NCI-H2171 (cell line): ENCODE measurements at regions not wholly inside any gene's neighbourhood (a gene's known extent, or its start where the extent isn't known, plus 50 kb on each side); places are given as distances from the start of the nearest gene placed in this dataset.
"Not testable (repeated sequence)": the region's sequence is repeated elsewhere in the genome, so short reads cannot be mapped to it uniquely, and the experiment has no call there.

Experiments used
- DNase-seq: peaks from one replicate; lab custom pipeline; 2025; lab: John Stamatoyannopoulos, UW

DNA sequence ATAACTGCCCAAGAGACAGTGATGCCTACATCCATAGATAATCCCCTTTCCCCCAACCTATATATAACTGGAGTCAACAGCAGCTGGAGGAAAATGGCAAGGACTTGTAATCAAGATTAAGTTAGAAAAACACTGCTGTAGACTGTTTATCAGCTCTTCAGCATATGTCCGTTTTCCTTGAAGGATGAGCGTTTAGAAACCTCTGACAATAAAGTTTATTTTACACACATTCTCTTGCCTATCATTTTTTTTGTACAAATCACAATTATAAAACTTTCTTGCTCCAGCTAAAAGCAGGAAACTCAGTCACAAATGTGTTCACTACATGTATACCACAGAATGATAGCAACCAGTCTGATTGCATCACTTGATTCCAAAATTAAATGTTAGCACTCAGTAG is 50.8 kb downstream of the PPIAL4G start:
- not testable (repeated sequence) for DNase-seq

DNA sequence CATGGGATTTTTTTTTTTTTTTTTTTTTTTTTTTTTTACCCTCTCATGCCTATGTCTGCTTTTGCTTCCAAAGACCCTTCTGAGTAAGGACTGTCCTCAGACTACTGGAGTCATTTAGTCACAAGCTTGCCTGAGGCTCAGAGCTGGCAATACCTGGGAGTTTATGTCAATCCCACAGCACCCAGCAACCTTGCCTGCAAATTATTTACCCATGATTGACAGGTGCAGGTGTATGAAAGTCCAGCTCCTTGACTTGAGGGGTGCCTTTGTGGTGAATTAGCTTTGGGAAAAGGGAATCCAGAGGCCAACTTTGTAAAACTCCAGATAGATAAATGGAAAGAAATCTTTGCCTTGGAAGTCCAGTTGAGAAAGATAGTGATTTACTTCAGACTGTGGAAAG is 53.2 kb downstream of the PPIAL4G start:
- not testable (repeated sequence) for DNase-seq

DNA sequence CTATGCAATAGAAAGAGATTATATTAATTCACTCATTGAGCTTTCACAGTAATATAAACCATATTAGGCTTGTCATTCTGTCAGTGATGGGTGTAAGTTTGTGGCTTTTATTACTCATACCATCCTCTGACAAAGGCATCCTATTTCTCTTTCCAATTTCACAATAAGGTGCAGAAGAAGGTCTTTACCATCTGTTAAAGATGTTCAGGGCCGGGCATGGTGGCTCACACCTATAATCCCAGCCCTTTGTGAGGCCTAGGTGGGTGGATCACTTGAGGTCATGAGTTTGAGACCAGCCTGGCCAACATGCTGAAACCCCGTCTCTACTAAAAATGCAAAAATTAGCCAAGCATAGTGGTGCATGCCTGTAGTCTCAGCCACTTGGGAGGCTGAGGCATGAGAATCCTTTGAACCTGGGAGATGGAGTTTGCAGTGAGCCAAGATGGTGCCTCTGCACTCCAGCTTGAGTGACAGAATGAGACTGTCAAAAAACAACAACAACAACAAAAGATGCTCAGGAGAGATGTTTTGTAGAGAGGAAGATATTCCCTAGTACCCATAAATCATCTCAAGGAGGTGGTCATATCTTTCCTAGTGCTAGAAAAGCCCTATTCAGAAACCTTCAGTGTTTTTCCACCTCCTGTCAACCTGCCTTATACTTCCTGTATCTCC is 56.0 kb downstream of the PPIAL4G start:
- not testable (repeated sequence) for DNase-seq

DNA sequence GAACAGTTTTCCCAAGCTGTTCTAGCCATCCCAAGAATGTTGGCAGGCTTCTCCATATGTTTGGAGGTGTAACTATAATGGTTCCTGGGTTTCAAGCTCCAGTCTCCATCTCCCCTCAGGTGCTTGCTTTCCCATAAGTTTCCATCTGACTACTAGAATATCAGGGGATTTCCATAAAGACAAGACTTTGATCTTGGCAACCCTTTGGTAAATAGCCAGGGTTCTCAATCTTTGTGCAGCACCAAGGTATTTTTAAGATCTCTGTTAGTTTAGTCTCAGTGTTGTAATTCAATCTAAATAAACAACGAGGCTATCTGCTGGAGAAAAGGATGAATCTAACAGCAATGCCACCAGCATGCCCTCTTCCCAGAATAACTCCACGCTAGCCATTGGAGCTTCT is 56.7 kb downstream of the PPIAL4G start:
- DNase-seq = not testable (repeated sequence)

DNA sequence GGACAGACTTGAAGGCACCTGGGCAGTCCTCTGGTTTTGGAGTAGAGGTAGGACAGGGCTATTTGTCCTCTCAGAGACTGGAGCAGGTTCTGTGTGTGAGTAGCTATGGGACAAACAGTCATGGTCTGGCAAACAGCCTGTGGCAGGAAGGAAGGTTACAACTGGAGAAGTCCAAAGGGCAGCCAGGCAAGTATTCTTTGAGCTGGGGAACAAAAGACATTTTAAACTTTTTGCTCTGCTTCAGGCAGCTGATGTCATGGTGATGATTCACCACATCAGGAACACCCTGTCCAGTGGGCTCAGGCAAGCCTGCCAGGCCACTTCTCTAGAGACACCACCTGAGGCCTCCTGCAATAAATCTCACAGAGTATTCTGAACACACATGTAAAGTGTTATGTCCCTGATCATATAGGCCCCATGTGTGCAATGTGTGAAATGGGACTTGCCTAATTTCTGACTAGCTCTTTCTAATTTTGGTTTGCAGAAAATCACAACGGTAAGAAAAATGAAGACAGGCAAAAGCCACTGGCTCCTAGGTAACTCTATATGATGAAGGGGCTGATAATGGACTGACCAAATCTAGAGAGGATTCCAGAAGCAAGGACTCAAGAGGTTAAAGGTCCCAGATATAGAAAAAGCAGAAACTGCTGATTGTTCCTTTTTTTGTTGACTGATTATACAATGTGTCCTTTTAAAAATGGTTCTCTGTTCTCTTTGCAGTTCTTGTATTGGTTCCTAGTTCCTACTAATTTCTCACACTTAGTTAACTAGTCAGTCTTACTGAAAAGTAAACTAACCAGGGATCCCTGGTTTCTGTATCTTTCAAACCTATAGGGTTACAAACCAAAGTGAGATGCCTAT is 58.7 kb downstream of the PPIAL4G start:
- DNase-seq = not testable (repeated sequence)

DNA sequence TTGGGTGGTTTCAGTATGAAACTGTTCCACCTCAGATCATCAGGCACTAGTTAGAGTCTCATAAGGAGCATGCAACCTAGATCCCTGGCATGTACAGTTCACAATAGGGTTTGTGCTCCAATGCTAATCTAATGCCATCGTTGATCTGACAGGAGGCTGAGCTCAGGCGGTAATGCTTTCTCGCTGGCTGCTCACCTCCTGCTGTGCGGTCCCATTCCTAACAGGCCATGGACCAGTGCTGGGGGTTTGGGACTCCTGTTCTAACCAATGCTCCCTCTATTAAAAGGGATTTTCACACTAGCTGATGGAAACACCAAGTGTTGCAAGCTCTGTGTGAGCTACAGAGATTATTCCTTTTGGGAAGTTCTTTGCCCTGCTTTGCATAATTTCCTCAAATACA is 60.2 kb downstream of the PPIAL4G start:
- DNase-seq = not testable (repeated sequence)

DNA sequence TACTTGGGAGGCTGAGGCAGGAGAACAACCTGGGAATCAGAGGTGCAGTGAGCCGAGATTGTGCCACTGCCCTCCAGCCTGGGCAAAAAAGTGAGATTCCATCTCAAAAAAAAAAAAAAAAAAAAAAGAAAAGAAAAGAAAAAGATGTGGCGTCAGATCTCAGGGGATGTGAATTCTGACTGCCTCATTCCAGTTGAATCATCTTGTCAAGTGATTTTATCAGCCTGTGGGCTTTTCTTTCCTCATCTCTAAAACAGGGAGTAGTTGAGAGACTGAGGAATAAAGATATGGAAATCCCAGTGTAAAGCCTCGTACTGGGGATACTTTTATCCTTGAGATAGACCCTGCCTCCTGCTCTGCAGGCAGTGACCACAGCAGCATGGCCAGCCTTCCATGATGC is 65.9 kb downstream of the PPIAL4G start:
- DNase-seq = not testable (repeated sequence)

DNA sequence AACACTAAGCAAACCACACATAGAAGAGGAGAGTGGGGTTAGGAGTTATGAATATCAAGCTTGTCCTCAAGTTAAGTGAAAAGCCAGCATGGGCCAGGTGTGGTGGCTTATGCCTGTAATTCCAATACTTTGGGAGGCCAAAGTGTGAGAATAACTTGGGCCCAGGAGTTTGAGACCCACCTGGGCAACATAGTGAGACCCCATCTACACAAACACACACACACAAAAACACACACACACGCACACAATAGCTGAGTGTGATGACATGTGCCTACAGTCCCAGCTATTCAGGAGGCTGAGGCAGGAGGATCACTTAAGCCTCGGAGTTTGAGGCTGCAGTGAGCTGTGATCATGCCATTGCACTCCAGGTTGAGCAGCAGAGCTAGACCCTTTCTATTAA is 69.7 kb downstream of the PPIAL4G start:
- not testable (repeated sequence) for DNase-seq

DNA sequence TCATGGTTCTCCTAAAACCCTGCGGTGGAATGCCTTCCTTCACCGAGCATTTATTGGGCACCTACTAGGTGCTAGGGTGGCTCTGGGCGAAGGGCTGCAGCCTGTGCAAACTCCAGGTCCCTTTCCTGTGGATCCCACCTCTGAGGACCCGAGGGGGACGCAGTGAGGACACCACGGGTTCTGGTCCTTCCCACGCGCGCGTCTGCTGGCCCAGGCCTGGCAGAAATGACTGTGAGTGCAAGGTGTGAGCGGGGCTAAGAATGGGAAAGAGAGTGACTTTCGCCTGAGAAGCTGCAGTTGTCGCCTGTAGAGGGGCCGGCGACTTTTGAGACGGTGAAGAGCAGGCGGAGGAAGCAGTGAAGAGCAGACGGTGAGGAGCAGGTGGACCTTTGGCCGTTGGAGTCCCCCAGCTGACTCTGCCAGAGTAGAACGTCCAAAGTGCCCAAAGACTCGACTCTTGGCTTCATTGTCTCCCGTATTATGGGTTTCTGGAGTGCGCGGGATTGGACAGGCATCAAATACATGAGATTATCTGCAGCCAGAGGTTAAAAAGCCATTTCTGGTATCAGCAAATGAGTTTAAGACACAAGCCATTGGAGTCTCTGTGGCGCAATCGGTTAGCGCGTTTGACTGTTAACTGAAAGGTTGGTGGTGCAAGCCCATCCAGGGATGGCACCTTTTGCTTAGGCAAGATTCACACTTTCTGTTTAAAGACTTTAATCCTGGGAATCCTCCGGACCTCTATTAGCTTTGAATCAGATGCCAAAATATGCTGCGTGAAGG is 78.1 kb downstream of the PPIAL4G start:
- not testable (repeated sequence) for DNase-seq

DNA sequence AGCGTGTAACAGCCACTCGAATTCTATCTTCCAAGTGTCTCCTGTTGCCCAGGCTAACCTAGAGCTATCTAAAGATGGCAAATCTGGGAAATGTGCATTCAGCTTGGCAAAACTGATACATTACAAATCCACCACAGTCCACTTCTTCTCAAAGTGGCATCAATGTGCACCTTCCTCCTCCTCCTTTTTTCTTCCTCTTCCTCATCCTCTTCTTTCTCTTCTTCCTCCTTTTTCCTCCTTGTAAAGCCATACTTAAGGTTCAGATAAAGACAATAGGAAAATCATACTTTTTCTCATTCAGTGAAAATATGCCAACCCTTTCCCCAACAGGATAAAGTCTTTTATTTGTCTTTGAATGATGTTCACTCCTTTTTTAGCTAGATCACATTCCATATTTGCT is 79.2 kb downstream of the PPIAL4G start:
- not testable (repeated sequence) for DNase-seq

DNA sequence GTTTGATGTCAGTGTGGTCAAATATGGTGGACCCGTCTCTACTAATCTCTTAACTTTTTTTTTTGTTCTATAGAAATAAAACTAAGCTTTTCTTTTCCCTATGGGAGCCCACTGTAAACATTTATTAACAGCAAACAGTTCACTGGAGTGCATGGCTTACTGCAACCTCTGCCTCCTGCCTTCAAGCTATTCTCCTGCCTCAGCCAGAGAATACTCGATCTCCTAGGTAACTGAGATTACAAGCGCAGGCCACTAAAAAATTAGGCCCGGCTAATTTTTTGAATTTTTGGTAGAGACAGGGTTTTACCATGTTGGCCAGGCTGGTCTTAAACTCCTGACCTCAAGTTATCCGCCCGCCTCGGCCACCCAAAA is 80.0 kb downstream of the PPIAL4G start:
- DNase-seq = not testable (repeated sequence)

DNA sequence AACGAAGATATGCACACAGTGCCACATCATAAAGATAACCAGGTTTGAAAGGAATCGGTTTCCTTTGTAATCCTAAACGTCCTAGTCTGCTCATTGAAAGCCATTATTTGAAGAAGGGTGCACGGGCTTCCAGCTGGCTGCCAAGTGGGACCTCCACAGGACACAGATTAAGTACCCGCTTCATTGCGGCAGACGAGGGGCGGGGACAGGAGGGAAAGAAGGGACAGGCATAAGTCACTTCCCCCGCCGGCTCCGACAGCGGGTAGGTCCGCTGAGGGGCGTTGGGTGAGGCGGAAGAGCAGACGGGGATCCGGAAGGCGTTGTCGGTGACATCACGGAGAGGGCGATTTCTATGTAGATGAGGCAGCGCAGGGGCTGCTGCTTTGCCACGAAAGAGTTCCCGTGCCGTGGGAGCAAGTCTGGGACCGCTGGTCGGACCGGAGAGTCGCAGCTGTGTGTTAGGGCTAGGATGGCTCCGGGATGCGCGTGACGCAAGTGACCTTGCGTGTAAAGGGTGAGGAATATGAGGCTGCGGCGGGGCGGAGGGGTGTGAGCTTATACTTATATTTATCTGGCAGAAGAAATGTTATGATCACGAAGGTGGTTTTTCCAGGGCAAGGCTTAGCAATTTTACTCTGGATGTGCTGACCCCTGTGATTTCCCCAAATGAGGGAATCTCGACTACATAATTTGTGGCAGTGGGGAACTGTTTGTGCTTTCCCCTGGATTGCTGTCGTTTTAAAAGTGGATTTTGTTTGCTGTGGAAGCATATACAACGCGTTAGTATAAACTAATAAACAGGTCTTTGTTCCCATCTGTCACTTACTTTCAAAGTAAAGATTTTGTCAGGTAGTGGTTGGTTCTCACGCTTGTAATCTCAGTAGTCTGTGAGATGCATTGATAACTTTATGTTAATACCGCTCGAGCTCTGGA is 80.7 kb downstream of the PPIAL4G start:
- DNase-seq = not testable (repeated sequence)

DNA sequence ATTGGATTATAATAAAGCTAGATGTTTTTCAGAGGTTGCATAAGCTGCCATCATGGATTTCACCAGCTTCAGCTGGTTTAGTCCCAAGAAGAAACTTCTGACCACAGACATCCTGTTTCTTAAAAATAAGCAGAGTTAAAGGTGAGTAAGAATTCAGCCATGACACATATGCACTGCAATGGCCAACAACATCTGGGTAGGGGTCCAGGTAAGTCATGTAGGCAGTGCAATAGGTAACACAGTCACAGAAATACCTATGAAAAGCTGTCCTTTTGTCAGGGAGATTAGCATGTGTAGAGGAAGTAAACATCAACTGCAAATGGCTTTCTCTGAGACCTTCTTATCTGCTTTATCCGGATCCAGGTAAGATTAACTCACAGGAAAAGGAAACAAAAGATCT is 85.6 kb downstream of the PPIAL4G start:
- not testable (repeated sequence) for DNase-seq

DNA sequence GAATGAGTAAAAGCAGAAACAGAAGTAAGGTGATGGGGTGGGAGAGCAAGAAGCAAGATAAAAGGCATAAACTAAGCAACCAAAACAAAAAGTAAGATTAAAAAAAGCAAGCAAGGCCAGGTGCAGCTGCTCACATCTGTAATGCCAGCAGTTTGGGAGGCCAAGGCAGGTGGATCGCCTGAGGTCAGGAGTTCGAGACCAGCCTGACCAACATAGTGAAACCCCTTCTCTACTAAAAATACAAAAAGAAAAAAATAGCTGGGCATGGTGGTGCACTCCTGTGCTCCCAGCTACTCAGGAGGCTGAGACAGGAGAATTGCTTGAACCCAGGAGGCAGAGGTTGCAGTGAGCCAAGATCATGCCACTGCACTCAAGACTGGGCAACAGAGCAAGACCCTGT is 90.6 kb downstream of the PPIAL4G start:
- DNase-seq = not testable (repeated sequence)

DNA sequence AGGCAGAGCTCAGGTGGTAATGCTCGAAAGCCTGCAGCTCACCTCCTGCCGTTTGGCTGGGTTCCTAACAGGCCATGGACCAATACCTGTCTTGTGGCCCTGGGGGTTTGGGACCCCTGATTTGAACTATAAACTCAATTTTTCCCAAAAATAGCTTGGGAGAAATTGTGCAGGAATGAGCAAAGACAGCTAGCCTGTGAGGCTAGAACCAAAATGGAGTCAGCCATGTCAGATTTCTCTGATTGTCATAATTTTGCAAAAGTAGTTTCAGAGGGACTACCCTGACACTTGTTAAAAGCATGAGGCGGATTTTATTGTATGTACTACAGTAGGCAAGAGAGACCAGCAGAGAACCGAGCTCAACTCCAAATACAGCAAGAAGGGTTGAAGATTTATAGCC is 91.8 kb downstream of the PPIAL4G start:
- not testable (repeated sequence) for DNase-seq

DNA sequence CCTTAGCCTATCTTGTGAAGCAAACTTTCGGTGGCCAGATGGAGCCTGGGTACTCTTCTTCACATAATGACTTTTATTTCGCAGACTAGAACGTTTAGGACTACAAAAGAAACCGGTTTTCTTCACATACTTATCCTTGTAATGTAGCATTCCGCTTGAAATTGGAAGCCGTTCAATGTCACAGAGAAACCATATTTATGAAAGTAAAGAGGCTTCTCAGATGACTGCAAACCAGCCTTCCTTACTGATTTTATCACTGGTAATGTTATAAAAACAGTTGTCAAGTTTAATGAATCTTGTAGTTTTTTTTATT is 94.1 kb downstream of the PPIAL4G start:
- DNase-seq = no peak

DNA sequence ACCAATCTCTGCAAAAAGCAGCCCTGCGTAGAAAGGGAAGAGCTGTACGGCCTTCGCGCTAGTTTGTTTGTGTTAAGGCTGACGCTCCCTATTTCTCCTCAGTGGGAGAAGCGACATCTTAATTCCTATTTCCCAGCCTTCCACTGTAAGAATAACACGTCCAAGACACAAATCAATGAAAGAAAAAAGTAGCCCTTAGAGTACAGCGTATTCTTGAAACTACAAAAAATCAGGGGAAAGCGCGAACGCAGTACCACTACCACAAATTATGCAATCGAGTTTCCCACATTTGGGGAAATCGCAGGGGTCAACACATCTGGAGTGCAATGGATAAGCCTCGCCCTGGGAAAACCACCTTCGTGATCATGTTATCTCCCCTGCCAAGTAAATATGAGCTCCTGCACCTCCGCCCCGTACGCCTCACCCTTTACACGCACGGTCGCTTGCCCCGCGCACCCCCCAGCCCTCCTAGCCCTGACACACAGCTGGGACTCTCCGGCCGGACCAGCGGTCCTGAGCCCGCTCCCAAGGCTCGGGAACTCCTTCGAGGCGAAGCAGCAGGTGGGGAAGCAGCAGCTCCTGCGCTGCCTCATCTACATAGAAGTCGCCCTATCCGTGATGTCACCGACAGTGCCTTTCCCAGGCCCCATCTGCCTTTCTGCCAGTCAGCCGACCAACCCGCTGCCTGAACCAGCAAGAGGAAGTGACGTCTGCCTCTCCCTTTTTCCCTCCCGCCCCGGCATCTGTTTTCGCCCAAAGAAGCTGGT is 94.7 kb downstream of the PPIAL4G start:
- peak; percentile 25 for DNase-seq

DNA sequence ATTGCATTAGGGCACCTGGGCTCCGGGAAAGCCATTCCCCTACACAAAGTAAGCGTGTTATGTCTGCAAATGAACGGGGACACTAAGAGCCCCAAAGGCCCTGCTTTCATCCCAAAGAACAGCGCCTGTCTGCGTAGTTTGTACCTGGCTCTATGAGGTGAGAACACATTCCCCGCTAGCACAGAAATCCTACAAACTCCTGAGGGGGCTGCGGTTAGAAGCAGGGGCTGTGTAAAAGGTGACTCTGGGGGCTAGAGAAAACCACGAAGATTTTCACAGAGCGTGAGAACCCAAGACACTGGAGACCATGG is 95.2 kb downstream of the PPIAL4G start:
- DNase-seq = not testable (repeated sequence)

DNA sequence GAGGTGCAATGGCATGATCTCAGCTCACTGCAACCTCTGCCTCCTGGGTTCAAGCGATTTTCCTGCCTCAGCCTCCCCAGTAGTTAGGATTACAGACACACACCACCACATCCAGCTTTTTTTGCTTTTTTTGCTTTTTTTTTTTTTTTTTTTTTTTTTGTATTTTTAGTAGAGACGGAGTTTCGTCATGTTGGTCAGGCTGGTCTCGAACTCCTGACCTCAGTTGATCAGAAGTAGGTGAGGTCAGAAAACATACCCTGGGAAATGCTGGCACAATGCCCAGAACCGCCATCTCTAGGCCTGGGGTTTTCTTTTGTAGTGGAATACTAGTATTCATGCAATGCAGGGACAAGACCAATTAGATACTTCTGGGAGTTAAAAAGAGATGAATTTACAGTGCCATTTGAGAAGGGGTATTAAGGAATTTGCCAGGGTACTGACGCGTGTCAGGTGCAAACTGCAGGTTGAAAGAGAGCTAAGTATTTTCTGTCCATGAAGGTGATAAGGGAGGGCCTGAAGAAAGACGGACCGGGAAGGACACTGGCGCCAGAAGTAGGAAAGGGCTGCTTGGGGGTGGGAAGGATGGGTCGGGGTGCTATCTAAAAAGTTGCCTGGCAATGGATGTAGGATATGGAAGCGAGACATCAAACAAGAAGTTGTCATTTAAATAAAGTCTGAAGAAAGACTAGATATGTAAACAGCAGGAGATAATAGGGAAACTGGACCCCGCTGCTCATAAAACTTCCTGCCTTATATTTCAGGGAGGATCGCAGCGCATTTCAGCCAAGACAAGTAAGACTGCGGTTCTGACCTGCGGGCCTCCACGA is 95.8 kb downstream of the PPIAL4G start:
- not testable (repeated sequence) for DNase-seq

DNA sequence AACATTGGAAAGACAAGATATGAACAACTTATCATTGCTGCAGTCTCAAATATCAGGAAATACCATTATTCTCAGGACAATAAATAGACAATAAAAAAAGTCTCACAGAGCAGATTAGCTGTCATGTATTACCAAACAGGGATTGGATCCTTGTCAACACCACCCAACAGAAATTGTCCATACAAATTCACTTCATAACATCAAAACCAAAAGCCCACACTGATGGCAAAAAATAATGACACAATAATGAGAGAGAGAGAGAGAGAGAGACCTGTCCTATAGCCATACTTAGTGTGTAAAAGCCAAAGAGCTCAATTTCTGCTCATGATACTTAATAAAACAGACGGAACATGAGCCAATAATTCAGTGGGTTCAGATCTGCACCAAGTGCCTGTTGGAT is 96.5 kb downstream of the PPIAL4G start:
- DNase-seq = no peak
